Bronchial epithelial cell (primary cell): ENCODE measurements at regions not wholly inside any gene's neighbourhood (a gene's known extent, or its start where the extent isn't known, plus 50 kb on each side); places are given as distances from the start of the nearest gene placed in this dataset.

ENCODE experiments used
- DNase-seq: peaks from one replicate; pipeline ENCODE4 v3.0.0-alpha.2; 2010; ENCODE audit warnings: low read depth
- FAIRE-seq: peaks from 2 replicates; lab custom pipeline; 2011; peaks lifted over from hg19 to GRCh38; lab: Jason Lieb, UNC
- H3K27me3 ChIP-seq: 2 replicates; pipeline ENCODE4 v1.5.1; 2011; ENCODE audit warnings: low read length; ENCODE audit not compliant: control insufficient read depth, insufficient read depth
- H3K36me3 ChIP-seq: 2 replicates; pipeline ENCODE4 v1.5.1; 2011; ENCODE audit warnings: low read length; ENCODE audit not compliant: control insufficient read depth, insufficient read depth
- H3K4me3 ChIP-seq: 2 replicates; pipeline ENCODE4 v1.5.1; 2011; ENCODE audit warnings: mild to moderate bottlenecking, low read depth, low read length, control low read depth
- TF ChIP-seq, protein P1 (sequence below): IDR thresholded peaks from 2 replicates; pipeline ENCODE4 v1.5.1; 2011; ENCODE audit warnings: mild to moderate bottlenecking, moderate library complexity, low read length, control low read depth, inconsistent platforms; ENCODE audit not compliant: insufficient read depth, severe bottlenecking

DNA sequence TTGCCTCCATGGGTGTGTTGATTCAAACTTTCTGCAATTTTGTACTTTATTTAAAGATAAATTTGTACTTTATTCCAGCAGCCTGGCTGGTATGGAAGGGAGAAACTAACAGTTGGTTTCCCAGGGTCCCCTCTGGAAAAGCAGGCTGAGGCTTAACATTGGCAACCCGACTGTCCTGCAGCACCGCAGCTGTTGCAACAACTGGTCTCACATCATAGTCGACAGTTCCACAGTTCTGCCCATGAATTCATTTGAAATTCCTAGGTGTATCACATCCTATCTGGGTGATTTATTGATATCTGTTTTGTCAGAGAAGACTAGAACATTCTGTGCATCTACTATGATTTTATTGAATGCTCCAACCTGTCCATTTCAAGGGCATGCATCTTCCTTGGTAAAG, 98.8 kb upstream of the GATB start:
- TF ChIP-seq, protein P1, sequence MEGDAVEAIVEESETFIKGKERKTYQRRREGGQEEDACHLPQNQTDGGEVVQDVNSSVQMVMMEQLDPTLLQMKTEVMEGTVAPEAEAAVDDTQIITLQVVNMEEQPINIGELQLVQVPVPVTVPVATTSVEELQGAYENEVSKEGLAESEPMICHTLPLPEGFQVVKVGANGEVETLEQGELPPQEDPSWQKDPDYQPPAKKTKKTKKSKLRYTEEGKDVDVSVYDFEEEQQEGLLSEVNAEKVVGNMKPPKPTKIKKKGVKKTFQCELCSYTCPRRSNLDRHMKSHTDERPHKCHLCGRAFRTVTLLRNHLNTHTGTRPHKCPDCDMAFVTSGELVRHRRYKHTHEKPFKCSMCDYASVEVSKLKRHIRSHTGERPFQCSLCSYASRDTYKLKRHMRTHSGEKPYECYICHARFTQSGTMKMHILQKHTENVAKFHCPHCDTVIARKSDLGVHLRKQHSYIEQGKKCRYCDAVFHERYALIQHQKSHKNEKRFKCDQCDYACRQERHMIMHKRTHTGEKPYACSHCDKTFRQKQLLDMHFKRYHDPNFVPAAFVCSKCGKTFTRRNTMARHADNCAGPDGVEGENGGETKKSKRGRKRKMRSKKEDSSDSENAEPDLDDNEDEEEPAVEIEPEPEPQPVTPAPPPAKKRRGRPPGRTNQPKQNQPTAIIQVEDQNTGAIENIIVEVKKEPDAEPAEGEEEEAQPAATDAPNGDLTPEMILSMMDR = no peak
- FAIRE-seq = no peak
- no peak for DNase-seq
- Histone ChIP-seq H3K4me3 (no peak overlapping the region), H3K36me3 (no peaks in the 10 kb centered on the region), H3K27me3 (peaks cover 2% of the 10 kb centered on the region)

DNA sequence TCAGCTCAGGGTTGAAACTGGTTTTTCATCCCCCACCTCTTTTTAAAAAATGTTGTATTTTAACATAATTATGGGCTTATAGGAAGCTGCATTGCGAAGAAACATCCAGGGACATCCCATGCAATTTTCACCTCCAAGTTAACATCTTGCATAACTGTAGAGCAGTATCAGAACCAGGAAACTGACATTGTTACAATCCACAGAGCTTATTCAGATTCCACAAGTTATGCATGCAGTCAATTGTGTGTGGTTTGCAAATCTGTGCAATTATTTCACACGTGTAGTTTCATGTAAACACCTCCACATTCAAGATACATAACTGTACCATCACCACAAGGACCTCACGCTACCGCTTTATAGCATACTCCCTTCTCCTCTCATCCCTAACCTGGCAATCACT, 97.5 kb upstream of the GATB start:
- Histone ChIP-seq H3K4me3 (no peak overlapping the region), H3K27me3 (peaks cover 2% of the 10 kb centered on the region), H3K36me3 (no peaks in the 10 kb centered on the region)
- TF ChIP-seq, protein P1 = no peak
- FAIRE-seq (no peak), DNase-seq (no peak)

DNA sequence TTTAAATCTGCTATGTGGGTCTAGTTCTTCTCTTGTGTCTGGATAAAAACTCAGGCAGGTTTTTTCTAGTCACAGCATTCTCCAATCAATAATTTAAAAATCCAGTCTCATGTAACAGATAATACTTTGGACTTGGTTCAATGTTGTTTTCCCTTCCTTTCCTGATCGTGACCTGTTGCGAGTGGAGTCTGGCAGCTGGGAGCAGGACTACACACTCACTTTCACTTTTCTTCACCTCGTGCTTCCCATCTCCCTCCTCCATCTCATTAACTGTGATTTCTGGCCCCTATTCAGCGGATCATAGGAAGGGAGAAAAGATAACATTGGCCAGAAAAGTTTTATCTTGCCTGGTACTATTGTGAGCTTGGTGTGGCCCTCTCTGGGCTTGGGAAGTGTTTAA, 96.6 kb upstream of the GATB start:
- Histone ChIP-seq H3K4me3 (no peak overlapping the region), H3K36me3 (no peaks in the 10 kb centered on the region), H3K27me3 (peaks cover 2% of the 10 kb centered on the region)
- no peak for DNase-seq
- no peak for FAIRE-seq
- TF ChIP-seq, protein P1 = no peak

DNA sequence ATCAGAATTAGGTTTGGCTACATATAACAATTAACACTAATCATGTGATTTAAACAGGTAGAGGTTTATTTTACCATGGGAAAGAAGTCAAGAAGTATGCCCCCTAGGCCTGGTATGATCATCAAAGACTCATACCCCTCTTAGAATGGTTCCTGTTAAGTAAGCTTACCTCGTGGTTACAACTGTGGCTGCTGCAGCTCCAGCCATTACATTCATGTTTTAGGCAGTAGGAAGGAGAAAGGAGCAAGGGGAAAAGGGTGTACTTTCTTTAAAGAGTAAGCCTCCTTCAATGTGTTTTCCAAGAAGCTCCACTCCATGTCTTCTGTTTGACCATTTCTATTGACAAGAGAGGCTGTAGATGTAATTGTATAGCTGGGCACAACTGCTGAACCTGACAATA, 94.9 kb upstream of the GATB start:
- FAIRE-seq (no peak), DNase-seq (no peak)
- TF ChIP-seq, protein P1 = no peak
- Histone ChIP-seq H3K4me3 (no peak overlapping the region), H3K36me3 (no peaks in the 10 kb centered on the region), H3K27me3 (peaks cover 2% of the 10 kb centered on the region)

DNA sequence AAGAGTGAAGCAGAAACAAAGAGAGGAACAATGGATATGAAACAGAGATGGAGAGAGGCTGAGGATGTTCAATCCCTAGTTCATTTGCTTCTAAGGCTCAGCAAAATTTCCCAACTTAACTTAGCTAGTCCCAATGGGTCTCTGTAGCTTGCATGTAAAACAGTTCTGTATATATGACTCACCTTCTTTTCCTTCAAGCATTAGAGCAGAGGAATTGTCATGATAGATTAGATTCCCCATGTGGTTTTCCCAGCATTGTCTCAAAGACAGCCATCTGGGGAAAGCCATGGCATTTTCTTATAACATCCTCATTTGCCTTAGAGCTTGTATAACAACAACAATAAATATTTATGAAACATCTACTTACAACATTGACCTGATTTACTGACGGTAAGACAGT, 93.9 kb upstream of the GATB start:
- TF ChIP-seq, protein P1 = no peak
- H3K36me3 ChIP-seq = no peaks in the 10 kb centered on the region
- DNase-seq (peak; percentile 4), FAIRE-seq (no peak)
- no peak overlapping the region for H3K4me3 ChIP-seq
- peaks cover 2% of the 10 kb centered on the region for H3K27me3 ChIP-seq

DNA sequence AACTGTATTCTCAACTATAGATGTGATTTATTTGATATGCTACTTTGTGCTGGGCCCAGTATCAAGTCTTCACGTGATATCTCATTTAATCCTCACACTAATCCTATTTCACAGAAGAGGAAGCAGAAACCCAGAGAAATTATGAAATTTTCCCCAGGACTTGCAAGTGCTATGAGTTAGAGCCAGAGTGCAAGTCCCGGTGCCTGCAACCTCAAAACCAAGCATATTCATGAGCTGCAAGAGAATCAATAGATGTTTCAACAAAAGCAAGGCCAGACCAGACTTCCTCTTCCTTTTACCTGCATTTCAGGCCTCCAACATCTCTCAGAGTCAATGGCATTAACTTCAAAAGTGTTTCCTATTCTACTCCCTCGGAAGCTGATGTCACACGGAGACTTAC, 92.2 kb upstream of the GATB start:
- DNase-seq (no peak), FAIRE-seq (no peak)
- peaks cover 2% of the 10 kb centered on the region for H3K27me3 ChIP-seq
- TF ChIP-seq, protein P1 = no peak
- no peak overlapping the region for H3K4me3 ChIP-seq
- no peaks in the 10 kb centered on the region for H3K36me3 ChIP-seq
